ENCODE measurements at regions not wholly inside any gene's neighbourhood (a gene's known extent, or its start where the extent isn't known, plus 50 kb on each side); places are given as distances from the start of the nearest gene placed in this dataset.

DNA sequence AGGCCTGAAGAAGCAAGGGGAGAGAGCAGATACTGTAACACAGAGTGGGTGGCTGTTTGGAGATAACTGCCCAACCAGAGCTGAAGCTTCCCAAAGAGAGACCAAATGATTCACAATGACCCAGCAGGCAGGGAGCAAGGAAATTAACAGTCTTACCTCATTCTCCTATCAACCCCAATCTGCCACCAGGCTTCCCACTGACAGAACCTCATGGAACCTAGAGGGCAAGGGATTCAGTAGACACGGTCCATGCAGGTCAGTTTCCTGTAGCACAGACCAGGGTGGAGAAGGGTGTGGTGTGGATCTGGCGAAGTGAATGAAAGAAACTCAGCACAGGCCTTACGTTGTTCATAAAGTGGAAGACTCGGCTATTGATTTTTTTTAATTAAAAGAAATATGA lies 60.7 kb upstream of the ALB start:
- intact Hi-C loops (cut with micrococcal nuclease) = loop anchor here (5.0 to 10.0 kb wide), 2 partner anchors 229 to 521 kb away; partner anchors contain the start of gene CXCL1
- Histone ChIP-seq H3K9me2 (ENCODE audit: insufficient read depth) (no peaks in the 10 kb centered on the region), H3K79me2 (ENCODE audit: insufficient read depth, low read length) (no peaks in the 10 kb centered on the region), H3K27ac (ENCODE audit: low read depth, low read length) (no peak overlapping the region), H3K36me3 (ENCODE audit: control insufficient read depth in 1 of 2, insufficient read depth in 2 of 2, low read length in 2 of 2) (no peaks in the 10 kb centered on the region), H3K9ac (ENCODE audit: low read length) (no peak overlapping the region), H3K4me2 (ENCODE audit: low read length) (no peak overlapping the region), H3K27me3 (ENCODE audit: insufficient read depth, low read length) (no peaks in the 10 kb centered on the region), H4K20me1 (ENCODE audit: insufficient read depth) (no peaks in the 10 kb centered on the region), H3K9me3 (ENCODE audit: control insufficient read depth in 1 of 2, insufficient read depth in 1 of 2, low read depth in 1 of 2, low read length in 2 of 2) (no peaks in the 10 kb centered on the region), H2AFZ (ENCODE audit: low read depth, low read length, poor library complexity, severe bottlenecking) (no peak overlapping the region), H3K4me3 (replicated peaks in 1 of 2; ENCODE audit: low read depth in 1 of 2, low read length in 2 of 2) (no peak overlapping the region), H3K4me1 (ENCODE audit: control insufficient read depth in 1 of 2, insufficient read depth in 2 of 2, low read length in 2 of 2) (no peaks in the 10 kb centered on the region)
- RAD21 ChIA-PET (ENCODE audit: low non-redundant PET in 1 of 2, low total read pairs in 2 of 2, uncharacterized antibody in 2 of 2, unreplicated experiment in 2 of 2) = no interaction called here
- CTCF ChIA-PET = interaction anchor here (1.3 kb wide), 1 partner anchor 791 kb away, joined by 3 read pairs; no protein-coding TSS in a partner anchor
- POLR2A ChIA-PET = interaction anchor here (0.6 kb wide), 1 partner anchor 234 kb away, joined by 4 read pairs; no protein-coding TSS in a partner anchor
- ATAC-seq = no peak
- DNase-seq (ENCODE audit: low read depth, low spot score) = no peak
- TF ChIP-seq FOSL1 (IDR thresholded peaks at IDR 0.05; ENCODE audit: low read depth) = no peak
- TF ChIP-seq, protein P1, sequence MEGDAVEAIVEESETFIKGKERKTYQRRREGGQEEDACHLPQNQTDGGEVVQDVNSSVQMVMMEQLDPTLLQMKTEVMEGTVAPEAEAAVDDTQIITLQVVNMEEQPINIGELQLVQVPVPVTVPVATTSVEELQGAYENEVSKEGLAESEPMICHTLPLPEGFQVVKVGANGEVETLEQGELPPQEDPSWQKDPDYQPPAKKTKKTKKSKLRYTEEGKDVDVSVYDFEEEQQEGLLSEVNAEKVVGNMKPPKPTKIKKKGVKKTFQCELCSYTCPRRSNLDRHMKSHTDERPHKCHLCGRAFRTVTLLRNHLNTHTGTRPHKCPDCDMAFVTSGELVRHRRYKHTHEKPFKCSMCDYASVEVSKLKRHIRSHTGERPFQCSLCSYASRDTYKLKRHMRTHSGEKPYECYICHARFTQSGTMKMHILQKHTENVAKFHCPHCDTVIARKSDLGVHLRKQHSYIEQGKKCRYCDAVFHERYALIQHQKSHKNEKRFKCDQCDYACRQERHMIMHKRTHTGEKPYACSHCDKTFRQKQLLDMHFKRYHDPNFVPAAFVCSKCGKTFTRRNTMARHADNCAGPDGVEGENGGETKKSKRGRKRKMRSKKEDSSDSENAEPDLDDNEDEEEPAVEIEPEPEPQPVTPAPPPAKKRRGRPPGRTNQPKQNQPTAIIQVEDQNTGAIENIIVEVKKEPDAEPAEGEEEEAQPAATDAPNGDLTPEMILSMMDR (IDR thresholded peaks at IDR 0.05 in 2 of 3, conservative IDR thresholded peaks at IDR 0.05 in 1 of 3; ENCODE audit: borderline replicate concordance in 1 of 3, insufficient read depth in 1 of 3, low read depth in 2 of 3, low read length in 2 of 3) = no peak
- TF ChIP-seq ZNF274 (IDR thresholded peaks at IDR 0.05; ENCODE audit: low read depth, low read length) = no peak
- TF ChIP-seq, protein P2, sequence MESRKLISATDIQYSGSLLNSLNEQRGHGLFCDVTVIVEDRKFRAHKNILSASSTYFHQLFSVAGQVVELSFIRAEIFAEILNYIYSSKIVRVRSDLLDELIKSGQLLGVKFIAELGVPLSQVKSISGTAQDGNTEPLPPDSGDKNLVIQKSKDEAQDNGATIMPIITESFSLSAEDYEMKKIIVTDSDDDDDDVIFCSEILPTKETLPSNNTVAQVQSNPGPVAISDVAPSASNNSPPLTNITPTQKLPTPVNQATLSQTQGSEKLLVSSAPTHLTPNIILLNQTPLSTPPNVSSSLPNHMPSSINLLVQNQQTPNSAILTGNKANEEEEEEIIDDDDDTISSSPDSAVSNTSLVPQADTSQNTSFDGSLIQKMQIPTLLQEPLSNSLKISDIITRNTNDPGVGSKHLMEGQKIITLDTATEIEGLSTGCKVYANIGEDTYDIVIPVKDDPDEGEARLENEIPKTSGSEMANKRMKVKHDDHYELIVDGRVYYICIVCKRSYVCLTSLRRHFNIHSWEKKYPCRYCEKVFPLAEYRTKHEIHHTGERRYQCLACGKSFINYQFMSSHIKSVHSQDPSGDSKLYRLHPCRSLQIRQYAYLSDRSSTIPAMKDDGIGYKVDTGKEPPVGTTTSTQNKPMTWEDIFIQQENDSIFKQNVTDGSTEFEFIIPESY (IDR thresholded peaks at IDR 0.05; ENCODE audit: extremely low read depth, insufficient replicate concordance, low read length) = no peak
- TF ChIP-seq, protein P3, sequence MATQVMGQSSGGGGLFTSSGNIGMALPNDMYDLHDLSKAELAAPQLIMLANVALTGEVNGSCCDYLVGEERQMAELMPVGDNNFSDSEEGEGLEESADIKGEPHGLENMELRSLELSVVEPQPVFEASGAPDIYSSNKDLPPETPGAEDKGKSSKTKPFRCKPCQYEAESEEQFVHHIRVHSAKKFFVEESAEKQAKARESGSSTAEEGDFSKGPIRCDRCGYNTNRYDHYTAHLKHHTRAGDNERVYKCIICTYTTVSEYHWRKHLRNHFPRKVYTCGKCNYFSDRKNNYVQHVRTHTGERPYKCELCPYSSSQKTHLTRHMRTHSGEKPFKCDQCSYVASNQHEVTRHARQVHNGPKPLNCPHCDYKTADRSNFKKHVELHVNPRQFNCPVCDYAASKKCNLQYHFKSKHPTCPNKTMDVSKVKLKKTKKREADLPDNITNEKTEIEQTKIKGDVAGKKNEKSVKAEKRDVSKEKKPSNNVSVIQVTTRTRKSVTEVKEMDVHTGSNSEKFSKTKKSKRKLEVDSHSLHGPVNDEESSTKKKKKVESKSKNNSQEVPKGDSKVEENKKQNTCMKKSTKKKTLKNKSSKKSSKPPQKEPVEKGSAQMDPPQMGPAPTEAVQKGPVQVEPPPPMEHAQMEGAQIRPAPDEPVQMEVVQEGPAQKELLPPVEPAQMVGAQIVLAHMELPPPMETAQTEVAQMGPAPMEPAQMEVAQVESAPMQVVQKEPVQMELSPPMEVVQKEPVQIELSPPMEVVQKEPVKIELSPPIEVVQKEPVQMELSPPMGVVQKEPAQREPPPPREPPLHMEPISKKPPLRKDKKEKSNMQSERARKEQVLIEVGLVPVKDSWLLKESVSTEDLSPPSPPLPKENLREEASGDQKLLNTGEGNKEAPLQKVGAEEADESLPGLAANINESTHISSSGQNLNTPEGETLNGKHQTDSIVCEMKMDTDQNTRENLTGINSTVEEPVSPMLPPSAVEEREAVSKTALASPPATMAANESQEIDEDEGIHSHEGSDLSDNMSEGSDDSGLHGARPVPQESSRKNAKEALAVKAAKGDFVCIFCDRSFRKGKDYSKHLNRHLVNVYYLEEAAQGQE (IDR thresholded peaks at IDR 0.05; ENCODE audit: low read depth) = no peak
- TF ChIP-seq POLR2A (IDR thresholded peaks at IDR 0.05; ENCODE audit: borderline replicate concordance, extremely low read depth, insufficient read depth, insufficient read length) = no peak
- TF ChIP-seq SIN3A (IDR thresholded peaks at IDR 0.05; ENCODE audit: low read depth) = no peak
- no peak for TF ChIP-seq EZH2 (IDR thresholded peaks at IDR 0.05)
- no peak for TF ChIP-seq ZFX (IDR thresholded peaks at IDR 0.05)
- TF ChIP-seq ELF1 (IDR thresholded peaks at IDR 0.05; ENCODE audit: borderline replicate concordance, low read depth) = no peak
- TF ChIP-seq RAD21 (IDR thresholded peaks at IDR 0.05; ENCODE audit: low read depth) = no peak
- no peak for TF ChIP-seq SRF (IDR thresholded peaks at IDR 0.05; ENCODE audit: low read depth)
- TF ChIP-seq EZH2phosphoT487 (IDR thresholded peaks at IDR 0.05; ENCODE audit: borderline replicate concordance) = no peak
- TF ChIP-seq, protein P4, sequence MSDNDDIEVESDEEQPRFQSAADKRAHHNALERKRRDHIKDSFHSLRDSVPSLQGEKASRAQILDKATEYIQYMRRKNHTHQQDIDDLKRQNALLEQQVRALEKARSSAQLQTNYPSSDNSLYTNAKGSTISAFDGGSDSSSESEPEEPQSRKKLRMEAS (IDR thresholded peaks at IDR 0.05) = no peak
- no peak for TF ChIP-seq CEBPB (IDR thresholded peaks at IDR 0.05; ENCODE audit: low read depth)
- TF ChIP-seq, protein P5, sequence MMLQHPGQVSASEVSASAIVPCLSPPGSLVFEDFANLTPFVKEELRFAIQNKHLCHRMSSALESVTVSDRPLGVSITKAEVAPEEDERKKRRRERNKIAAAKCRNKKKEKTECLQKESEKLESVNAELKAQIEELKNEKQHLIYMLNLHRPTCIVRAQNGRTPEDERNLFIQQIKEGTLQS (IDR thresholded peaks at IDR 0.05) = no peak
- no peak for TF ChIP-seq EGR1 (IDR thresholded peaks at IDR 0.05; ENCODE audit: low read depth)
- no peak for TF ChIP-seq YY1 (IDR thresholded peaks at IDR 0.05; ENCODE audit: extremely low read depth, insufficient replicate concordance, low read depth, low read length)
- no peak for TF ChIP-seq POLR2AphosphoS5 (IDR thresholded peaks at IDR 0.05; ENCODE audit: low read depth, low read length)
- BruUV-seq (replicated peaks) = no TSS peak

Data from HCT116 (cell line).